Panc1 (cell line): ENCODE measurements at regions not wholly inside any gene's neighbourhood (a gene's known extent, or its start where the extent isn't known, plus 50 kb on each side); places are given as distances from the start of the nearest gene placed in this dataset.

ENCODE experiments used
- POLR2AphosphoS5 ChIP-seq: IDR thresholded peaks from 2 replicates; pipeline ENCODE4 v1.6.1; 2012; ENCODE audit warnings: mild to moderate bottlenecking, low read depth, low read length, moderate library complexity
- TF ChIP-seq, protein P1 (sequence below): fragments of 450-650 bp; IDR thresholded peaks from 2 replicates; pipeline ENCODE4 v1.5.1; 2017; ENCODE audit warnings: mild to moderate bottlenecking

DNA sequence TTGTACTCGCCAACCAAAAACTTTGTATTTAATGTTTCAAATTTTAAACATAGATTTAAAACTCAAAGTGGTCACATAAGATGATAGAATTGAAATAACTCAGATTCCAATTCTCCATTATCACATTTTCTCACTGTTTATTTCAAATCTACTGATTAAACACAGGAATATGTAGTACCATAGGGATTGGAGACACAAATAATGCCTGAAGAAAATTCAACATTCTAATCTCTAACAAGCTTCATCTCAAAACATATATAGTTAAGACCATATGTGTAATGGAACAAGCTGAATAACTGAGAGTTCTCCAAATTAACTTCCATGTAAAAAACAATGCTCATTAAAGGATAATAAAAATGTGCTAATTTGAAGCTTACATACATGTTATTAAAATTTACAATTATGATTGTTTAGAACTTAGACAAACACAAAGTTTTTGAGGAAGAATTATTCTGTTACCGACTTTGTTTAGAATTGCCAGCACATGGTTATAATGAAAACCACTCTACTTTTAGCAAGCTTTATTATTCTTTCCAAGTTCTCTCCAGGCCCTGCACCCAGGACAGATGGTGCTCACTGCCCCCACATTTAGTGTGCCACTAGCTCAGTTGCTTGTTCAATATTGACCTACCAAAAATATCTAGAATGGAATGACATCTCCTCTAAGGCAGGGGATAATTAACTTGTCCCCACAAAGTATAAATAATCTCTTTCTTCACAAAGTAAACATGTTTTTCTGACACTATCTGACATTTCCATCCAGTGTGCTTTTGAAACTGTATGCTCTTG, 467.2 kb downstream of the TTLL7 start:
- no peak for TF ChIP-seq POLR2AphosphoS5
- TF ChIP-seq, protein P1, sequence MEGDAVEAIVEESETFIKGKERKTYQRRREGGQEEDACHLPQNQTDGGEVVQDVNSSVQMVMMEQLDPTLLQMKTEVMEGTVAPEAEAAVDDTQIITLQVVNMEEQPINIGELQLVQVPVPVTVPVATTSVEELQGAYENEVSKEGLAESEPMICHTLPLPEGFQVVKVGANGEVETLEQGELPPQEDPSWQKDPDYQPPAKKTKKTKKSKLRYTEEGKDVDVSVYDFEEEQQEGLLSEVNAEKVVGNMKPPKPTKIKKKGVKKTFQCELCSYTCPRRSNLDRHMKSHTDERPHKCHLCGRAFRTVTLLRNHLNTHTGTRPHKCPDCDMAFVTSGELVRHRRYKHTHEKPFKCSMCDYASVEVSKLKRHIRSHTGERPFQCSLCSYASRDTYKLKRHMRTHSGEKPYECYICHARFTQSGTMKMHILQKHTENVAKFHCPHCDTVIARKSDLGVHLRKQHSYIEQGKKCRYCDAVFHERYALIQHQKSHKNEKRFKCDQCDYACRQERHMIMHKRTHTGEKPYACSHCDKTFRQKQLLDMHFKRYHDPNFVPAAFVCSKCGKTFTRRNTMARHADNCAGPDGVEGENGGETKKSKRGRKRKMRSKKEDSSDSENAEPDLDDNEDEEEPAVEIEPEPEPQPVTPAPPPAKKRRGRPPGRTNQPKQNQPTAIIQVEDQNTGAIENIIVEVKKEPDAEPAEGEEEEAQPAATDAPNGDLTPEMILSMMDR: no peak
